ENCODE measurements at regions not wholly inside any gene's neighbourhood (a gene's known extent, or its start where the extent isn't known, plus 50 kb on each side); places are given as distances from the start of the nearest gene placed in this dataset.

GRCh38 chr10:83917537-83918506, 221.5 kb upstream of the GHITM start:
- DNase-seq, result no peak

- DNase-seq, result no peak
Observed at GRCh38 chr10:83919187-83919586, 220.1 kb upstream of the GHITM start.

- DNase-seq, result no peak
Observed at GRCh38 chr10:83921984-83922860, 217.1 kb upstream of the GHITM start.

DNA sequence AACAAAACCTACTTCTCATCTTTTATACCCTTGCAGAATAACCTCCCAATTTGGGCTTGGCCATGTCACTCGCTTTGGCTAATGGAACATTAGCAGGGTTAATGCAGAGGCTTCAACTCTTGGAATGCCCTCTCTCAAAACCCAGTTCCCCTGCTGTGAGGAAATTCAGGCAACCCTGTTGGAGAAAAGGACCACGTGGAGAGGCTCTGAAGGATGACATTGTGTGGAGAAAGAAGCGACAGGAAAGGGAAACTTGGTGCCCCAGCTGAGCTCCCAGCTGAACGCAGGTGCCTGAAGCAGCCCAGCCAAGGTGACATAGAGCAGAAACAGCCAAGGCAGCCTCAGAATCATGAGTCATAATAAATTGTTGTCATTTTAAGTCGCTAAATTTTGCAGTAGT, 214.2 kb upstream of the GHITM start:
- DNase-seq, result no peak

DNA sequence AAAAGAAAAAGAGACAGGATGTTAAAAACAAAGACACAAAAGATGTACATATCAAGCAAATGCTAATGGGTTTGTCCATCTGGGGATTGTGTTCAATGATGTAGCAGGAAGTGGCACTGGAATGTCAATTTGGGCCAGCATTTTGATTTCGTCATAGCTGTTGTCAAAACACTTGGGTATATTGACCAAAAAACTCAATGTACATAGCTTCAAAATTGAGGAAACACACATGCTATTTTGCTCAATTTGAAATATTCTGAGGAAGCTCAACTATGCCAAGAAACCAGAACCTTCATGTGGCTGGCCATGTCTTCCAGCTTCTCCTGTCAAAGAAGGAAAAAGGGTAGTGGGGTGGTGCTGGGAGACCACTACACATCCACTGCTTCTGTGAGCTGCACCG, 212.7 kb upstream of the GHITM start:
- DNase-seq, result no peak

DNA sequence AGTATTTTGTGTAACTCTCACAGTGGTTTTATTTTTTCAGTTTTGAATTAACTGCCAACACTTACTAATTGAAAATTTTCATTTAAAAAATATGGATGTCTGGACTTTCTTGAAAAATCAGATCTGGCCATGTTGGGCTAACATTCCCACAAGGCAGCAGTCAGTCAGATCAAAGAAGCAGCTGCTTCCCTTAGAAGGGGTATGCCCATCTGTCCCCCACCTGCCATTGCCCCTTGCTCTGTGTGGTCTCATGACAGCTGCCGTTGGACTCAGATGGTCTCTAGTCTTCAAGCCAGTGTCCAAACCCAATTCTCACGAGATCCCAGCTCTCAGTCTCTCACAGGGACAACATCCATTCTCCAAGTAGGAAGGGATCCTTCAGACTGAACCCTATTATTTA, 212.1 kb upstream of the GHITM start:
- peak; percentile 0 for DNase-seq

DNA sequence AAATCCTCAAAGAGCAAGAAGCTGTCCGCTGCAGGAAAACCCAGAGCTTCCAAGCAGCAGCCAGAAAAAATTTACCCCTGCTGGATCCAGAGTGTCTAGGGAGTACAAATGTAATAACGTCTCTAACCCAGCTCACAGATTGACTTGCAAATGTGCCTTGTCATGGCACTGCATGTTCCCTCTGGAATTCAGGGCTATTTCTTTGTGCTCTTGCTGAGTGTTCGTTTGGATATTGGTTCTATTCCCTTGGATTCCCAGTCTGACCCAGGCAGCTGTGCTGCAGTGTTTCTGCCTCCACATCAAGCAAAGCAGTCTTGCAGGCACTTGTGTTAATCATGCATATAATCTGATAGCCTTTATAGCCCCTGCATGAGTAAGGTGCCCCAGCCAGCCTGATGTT, 209.9 kb upstream of the GHITM start:
- DNase-seq, result no peak

DNA sequence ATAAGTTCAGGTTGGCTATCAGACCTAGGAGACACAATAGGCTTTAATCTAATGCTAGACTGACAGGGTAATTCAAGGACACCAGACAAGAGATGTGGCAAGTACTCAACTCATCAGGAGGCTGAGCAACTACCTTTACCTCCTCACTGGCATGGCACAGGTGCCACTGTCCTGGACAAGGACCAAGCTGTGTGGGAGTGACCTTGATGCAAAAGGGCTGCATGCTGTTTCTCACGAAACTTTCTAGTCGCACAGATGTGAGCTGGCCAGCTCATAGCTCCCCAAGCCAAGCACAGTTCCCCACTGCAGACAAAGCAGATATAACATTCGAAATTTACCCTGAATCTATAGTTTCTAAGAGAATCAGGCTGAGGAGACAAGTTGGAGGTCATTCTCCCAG, 207.6 kb upstream of the GHITM start:
- no peak for DNase-seq

GRCh38 chr10:83932245-83932644, 207.1 kb upstream of the GHITM start:
- no peak for DNase-seq

GRCh38 chr10:83934062-83934461, 205.2 kb upstream of the GHITM start:
- no peak for DNase-seq

- DNase-seq, result no peak
Observed at GRCh38 chr10:83934641-83935338, 204.5 kb upstream of the GHITM start.

DNA sequence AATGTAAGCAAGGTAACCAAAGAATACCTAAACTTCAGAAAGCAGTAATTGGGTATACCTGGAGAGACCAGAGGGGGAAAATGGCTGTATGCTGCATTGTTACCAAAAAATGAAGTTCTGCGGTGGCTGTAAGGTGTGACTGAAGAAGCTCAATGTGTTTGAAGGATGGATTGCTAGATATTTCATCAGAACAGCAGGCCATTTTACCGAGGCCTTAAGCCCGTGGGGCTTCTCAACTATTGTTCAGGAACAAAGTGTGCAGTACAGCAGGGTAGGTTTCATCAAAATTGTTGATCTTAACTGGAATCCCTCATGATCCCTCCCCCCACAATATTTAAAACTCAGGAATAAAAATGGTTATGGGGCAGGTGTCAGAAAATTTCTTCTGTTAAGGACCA, 204.0 kb upstream of the GHITM start:
- no peak for DNase-seq

DNA sequence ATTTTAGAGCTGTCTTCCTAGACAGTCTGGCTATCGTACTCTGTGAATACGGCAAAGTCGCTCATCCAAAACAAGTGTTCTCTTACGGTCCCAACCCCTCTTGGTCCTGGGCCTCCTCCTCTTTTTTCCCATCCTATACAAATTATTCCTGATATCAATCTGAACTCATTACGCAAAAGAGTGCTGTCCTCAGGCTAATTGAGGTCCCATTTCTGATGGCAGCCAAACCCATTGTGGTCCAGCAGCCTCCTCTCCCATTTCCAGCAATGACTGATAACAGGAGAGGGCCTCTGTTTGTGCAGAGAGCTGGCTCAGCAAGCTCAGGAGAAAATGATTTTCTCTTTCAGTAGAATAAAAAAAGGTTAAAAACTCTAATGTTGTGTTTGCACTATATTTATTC, 203.4 kb upstream of the GHITM start:
- no peak for DNase-seq

DNA sequence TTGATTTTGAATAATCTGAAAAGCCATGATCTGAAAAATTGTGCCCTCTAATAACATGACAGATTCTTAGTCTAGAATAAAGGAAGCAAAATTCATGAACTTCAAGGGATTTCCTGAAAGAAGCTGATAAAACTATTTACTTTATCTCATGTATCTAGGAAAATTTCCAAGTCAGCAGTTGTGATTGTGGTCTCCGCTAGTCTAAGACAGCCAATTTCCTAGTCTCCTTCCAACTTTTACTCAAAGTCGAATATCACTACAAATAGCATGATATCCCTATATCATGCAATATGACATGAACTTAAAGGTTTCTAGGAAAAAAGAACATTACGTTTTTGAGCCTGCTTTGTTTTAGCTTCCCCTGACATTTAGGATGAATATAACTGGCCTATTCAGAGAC, 202.1 kb upstream of the GHITM start:
- no peak for DNase-seq

- no peak for DNase-seq
Observed at GRCh38 chr10:83937826-83938225, 201.5 kb upstream of the GHITM start.

DNA sequence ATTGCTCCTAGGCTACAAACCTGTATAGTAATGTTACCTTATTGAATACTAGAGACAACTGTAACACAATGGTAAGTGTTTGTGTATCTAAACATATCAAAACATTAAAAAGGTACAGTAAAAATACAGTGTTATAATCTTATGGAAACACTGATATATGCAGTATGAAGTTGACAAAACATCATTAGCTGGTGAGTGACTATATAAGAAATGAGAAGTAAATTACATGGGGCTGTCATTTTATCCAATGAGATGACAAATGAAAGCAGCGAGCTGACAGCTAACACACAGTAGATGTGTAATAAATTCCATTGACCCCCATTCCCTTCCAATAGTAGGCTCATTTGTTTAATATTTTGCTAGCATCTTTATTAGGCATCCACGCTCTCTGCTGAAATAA, 198.1 kb upstream of the GHITM start:
- DNase-seq, result no peak

DNA sequence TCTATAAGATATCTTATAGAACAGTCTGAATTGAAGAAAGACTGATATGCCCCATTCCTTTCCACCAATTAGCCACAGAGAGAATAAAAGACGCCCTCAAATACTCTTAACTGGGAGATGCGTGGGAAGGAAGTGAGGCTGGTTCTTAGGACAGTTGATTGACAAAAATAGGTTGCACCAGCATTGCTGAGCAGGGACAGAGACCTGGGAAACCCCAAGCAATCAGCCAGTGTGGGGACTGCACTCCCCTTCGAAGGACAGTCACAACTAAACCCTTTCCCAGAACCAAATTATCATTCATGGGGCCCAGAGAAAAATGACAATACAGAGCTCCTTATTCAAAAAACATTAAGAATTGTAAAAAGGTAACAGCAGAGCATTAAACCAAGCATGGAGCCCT, 196.9 kb upstream of the GHITM start:
- no peak for DNase-seq

DNA sequence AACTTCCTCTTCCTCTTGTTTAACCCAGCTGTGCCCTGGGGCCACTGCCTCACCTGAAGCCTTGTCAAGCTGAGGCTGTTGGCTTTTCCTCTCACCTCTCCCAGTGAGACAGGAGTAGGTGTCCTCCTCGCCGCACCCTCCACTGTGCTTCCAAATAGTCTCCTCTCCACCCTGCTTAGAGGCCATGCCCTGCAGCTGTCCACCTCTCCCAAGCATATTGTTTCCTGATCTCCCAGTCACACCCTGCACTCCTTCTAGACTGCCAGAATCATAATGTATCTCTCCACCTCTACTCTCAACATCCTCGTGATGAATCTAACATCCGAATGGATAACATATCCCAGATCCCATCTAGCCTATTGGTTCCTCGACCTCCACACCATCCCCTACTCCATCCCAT, 196.3 kb upstream of the GHITM start:
- DNase-seq, result no peak

GRCh38 chr10:83943920-83944319, 195.4 kb upstream of the GHITM start:
- no peak for DNase-seq

DNA sequence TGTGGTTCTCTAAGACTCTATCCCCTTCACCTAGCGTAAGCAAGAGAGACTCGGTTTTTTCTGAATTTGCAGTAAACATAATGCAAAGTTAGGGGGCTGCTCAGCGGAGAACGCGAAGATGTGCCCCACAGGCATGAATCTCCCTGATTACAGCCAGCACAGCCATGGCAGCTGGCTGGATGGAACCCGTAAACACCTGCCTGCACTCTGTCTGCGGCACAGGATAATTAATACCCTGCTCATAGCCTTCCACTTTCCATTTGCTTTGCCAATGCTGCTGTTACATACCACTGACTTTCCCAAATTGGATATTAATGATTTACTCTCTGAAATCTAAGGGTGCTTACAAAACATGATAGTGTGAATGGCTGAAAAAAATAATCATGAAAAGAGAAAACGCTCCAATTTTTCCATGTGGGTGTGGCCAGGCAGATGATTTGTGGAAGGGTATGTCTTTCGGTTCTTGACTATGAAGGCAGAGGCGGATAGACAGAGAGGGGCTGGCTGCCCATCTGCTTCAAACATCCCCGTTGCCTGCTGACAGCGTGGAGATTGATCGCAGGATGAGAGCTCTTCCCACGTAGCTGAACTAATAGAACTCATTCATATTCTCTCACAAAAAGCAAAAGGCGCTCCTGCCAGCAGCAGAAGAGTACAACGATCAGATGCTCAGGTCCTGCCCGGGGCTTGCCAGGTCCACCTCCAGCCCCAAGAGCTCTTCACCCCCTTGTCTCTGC, 193.2 kb upstream of the GHITM start:
- no peak for DNase-seq

DNA sequence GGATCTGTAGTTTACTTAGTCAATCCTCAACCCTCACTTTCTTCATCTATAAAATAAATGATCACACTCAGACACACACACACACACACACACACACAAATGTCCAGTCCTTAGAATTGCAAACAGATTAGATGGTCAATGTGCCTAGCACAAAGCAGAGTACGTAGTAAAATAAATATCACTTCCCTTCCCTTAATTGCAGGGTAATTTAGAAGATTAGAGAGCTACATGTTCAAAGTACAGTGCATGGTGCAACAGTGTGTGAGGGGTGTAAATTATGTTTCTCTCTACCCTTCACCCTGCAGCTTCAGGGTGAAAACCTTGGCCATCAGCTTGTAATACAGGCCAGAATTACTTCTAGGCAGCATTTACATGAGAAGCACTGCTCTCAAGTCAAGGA, 187.0 kb upstream of the GHITM start:
- no peak for DNase-seq

- DNase-seq, result no peak
Observed at GRCh38 chr10:83953589-83953988, 185.7 kb upstream of the GHITM start.

All from DMS 273 treated with DMSO at 0.1 percent for 48 hours (cell line).